Mesenchymal stem cell (in vitro differentiated cells and primary cell): ENCODE measurements at regions not wholly inside any gene's neighbourhood (a gene's known extent, or its start where the extent isn't known, plus 50 kb on each side); places are given as distances from the start of the nearest gene placed in this dataset.
"Not testable (repeated sequence)": the region's sequence is repeated elsewhere in the genome, so short reads cannot be mapped to it uniquely, and the experiment has no call there.

Source experiments
- DNase-seq: peaks from one replicate; pipeline ENCODE4 v3.0.0-alpha.2; 2013
- H2AFZ ChIP-seq: one replicate; pipeline ENCODE4 v1.6.1; 2013; ENCODE audit warnings: low read depth, mild to moderate bottlenecking, control low read depth, inconsistent platforms, low read length, moderate library complexity
- H2AK5ac ChIP-seq: 2 replicates; pipeline ENCODE4 v1.6.1; 2013; ENCODE audit warnings: low read length, moderate library complexity, mild to moderate bottlenecking, inconsistent platforms; ENCODE audit not compliant: severe bottlenecking
- H2BK120ac ChIP-seq: one replicate; pipeline ENCODE4 v1.6.1; 2013; ENCODE audit warnings: low read depth, mild to moderate bottlenecking, inconsistent platforms, low read length, moderate library complexity
- H2BK12ac ChIP-seq, 2 experiments: one replicate each; pipeline ENCODE4 v1.6.1; 2013; ENCODE audit warnings: inconsistent platforms in 2 of 2, low read length in 2 of 2, mild to moderate bottlenecking in 2 of 2, moderate library complexity in 2 of 2, control low read depth in 1 of 2
- H2BK15ac ChIP-seq: one replicate; pipeline ENCODE4 v1.6.1; 2013; ENCODE audit warnings: mild to moderate bottlenecking, low read depth, inconsistent platforms; ENCODE audit not compliant: poor library complexity, severe bottlenecking
- H2BK5ac ChIP-seq: 2 replicates; pipeline ENCODE4 v1.6.1; 2013; ENCODE audit warnings: low read depth, mild to moderate bottlenecking, low read length, control low read depth, inconsistent platforms; ENCODE audit not compliant: poor library complexity, severe bottlenecking
- H3K14ac ChIP-seq, 2 experiments: one replicate each; pipeline ENCODE4 v1.6.1; 2013; ENCODE audit warnings: inconsistent platforms in 2 of 2, low read length in 2 of 2, control low read depth in 1 of 2, mild to moderate bottlenecking in 1 of 2, moderate library complexity in 1 of 2
- H3K18ac ChIP-seq, 2 experiments: one replicate each; pipeline ENCODE4 v1.6.1; 2013; ENCODE audit warnings: inconsistent platforms in 2 of 2, low read length in 2 of 2, control low read depth in 1 of 2, low read depth in 1 of 2, mild to moderate bottlenecking in 1 of 2
- H3K23ac ChIP-seq, 2 experiments: one replicate each; pipeline ENCODE4 v1.6.1; 2013; ENCODE audit warnings: inconsistent platforms in 2 of 2, low read length in 2 of 2, mild to moderate bottlenecking in 2 of 2, moderate library complexity in 2 of 2, control low read depth in 1 of 2
- H3K27ac ChIP-seq: 2 replicates; pipeline ENCODE4 v1.5.1; 2013; ENCODE audit warnings: mild to moderate bottlenecking, moderate library complexity, low read length, control low read depth, inconsistent platforms; ENCODE audit not compliant: poor library complexity, severe bottlenecking
- H3K27me3 ChIP-seq, 2 experiments: 2 replicates each; pipeline versions ENCODE4 v1.6.1 to v1.7.0; 2013; ENCODE audit warnings: low read length in 2 of 2, mild to moderate bottlenecking in 2 of 2, moderate library complexity in 2 of 2, control low read depth in 1 of 2, inconsistent platforms in 1 of 2; ENCODE audit not compliant: control insufficient read depth in 1 of 2, insufficient read depth in 1 of 2
- H3K36me3 ChIP-seq, 2 experiments: 2 replicates each; pipeline versions ENCODE4 v1.6.1 to v1.7.0; 2013; ENCODE audit warnings: low read length in 2 of 2, control low read depth in 1 of 2, inconsistent platforms in 1 of 2, low read depth in 1 of 2, mild to moderate bottlenecking in 1 of 2; ENCODE audit not compliant: insufficient read depth in 2 of 2, control insufficient read depth in 1 of 2
- H3K4ac ChIP-seq, 2 experiments: one replicate each; pipeline ENCODE4 v1.6.1; 2013; ENCODE audit warnings: inconsistent platforms in 2 of 2, low read length in 2 of 2, mild to moderate bottlenecking in 2 of 2, moderate library complexity in 2 of 2, control low read depth in 1 of 2, low read depth in 1 of 2
- H3K4me1 ChIP-seq: 2 replicates; pipeline ENCODE4 v1.6.1; 2013; ENCODE audit warnings: low read depth, low read length, control low read depth; ENCODE audit not compliant: control insufficient read depth, insufficient read depth
- H3K4me2 ChIP-seq: 2 replicates; pipeline ENCODE4 v1.6.1; 2013; ENCODE audit warnings: low read length, mild to moderate bottlenecking, inconsistent platforms; ENCODE audit not compliant: poor library complexity, severe bottlenecking
- H3K4me3 ChIP-seq, 2 experiments: 2 replicates each; pipeline versions ENCODE4 v1.5.1 to v1.7.0; 2013; ENCODE audit warnings: low read length in 2 of 2, mild to moderate bottlenecking in 2 of 2, control low read depth in 1 of 2, low read depth in 1 of 2; ENCODE audit not compliant: insufficient read depth in 1 of 2
- H3K79me1 ChIP-seq: replicated peaks from 2 replicates; pipeline ENCODE4 v1.6.1; 2013; ENCODE audit warnings: mild to moderate bottlenecking, control low read depth, low read length, inconsistent platforms; ENCODE audit not compliant: poor library complexity, severe bottlenecking
- H3K9ac ChIP-seq: 2 replicates; pipeline ENCODE4 v1.7.0; 2013; ENCODE audit warnings: mild to moderate bottlenecking, low read length, moderate library complexity
- H3K9me3 ChIP-seq: 2 replicates; pipeline ENCODE4 v1.7.0; 2013; ENCODE audit warnings: mild to moderate bottlenecking, low read length; ENCODE audit not compliant: control insufficient read depth
- H4K8ac ChIP-seq: one replicate; pipeline ENCODE4 v1.6.1; 2013; ENCODE audit warnings: inconsistent platforms, mild to moderate bottlenecking, low read length, moderate library complexity
- H4K91ac ChIP-seq: one replicate; pipeline ENCODE4 v1.6.1; 2013; ENCODE audit warnings: mild to moderate bottlenecking, low read length, inconsistent platforms
- WGBS: methylation state at CpG from one replicate; pipeline ENCODE4 v1.1.7; 2013; ENCODE audit warnings: mixed read lengths; 5-methylcytosine and 5-hydroxymethylcytosine counted together

DNA sequence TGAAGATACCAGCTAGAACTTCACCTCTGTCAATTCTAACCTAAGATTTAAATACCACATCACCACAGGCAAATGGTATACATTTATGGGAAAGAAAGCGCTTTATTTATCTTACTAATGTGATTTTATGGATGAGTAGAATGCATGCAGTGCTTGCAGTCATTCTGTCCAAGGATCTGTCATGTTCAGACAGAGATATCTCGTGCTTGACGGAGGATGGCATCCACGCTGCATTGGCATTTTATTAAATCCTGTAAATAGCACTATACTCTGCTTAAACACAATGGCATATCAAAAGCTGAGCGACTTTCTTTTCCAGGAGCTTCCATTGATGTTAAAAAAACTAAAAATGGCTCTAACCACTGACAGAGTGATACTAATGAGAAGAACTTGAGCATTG lies 133.7 kb upstream of the CAV2 start:
- Histone ChIP-seq H3K79me1 (no peaks in the 10 kb centered on the region), H3K4me2 (no peak overlapping the region), H3K4ac (no peak overlapping the region), H3K18ac (no peak overlapping the region), H3K27me3 (no peaks in the 10 kb centered on the region), H2BK15ac (no peak overlapping the region), H3K4me1 (no peaks in the 10 kb centered on the region), H3K27ac (no peak overlapping the region), H2BK120ac (no peak overlapping the region), H3K9ac (no peak overlapping the region), H3K14ac (no peak overlapping the region), H4K91ac (no peak overlapping the region), H2AFZ (no peak overlapping the region), H2BK5ac (no peak overlapping the region), H3K9me3 (no peaks in the 10 kb centered on the region), H2AK5ac (no peak overlapping the region), H2BK12ac (no peak overlapping the region), H4K8ac (no peak overlapping the region), H3K36me3 (no peaks in the 10 kb centered on the region), H3K4me3 (no peak overlapping the region), H3K23ac (no peak overlapping the region)
- WGBS: 97% methylated on average over 5 of the region's 5 CpGs
- no peak for DNase-seq

DNA sequence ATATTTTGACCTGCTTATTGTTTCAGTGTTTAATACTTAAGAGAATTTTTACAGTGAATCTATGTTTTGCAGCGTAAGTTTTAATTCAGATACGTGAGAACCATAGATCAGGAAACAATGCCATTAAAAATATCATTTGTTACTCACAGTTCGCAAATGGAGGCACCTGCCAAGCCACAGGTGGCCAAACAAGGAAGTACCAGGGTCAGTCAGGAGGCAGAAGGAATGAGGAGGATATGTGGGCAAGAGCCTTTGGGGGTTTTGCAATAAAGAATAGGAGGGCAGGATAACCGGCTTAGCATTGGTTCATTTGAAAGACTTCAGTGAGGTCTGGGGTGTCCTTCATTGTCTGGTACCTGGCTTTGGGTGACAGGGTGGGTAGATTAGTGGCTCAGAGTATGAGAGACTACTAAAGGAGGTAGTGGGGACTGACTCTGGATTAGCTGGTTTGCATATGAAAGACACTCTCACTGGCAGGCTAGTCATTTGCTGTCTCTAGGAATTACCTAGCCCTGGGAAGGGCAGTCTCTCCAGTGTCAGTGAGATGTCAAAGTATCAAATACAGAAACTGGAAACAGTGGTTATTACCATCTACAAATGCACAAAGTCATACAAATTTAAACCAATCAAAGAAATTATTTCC lies 132.2 kb upstream of the CAV2 start:
- Histone ChIP-seq H3K14ac (no peak overlapping the region), H3K9me3 (no peaks in the 10 kb centered on the region), H2BK12ac (no peak overlapping the region), H4K8ac (no peak overlapping the region), H2AK5ac (no peak overlapping the region), H3K27ac (no peak overlapping the region), H3K9ac (no peak overlapping the region), H2BK15ac (no peak overlapping the region), H3K27me3 (no peaks in the 10 kb centered on the region), H3K4me1 (no peaks in the 10 kb centered on the region), H4K91ac (no peak overlapping the region), H2BK120ac (no peak overlapping the region), H3K4me3 (no peak overlapping the region), H3K36me3 (no peaks in the 10 kb centered on the region), H3K4me2 (no peak overlapping the region), H2AFZ (no peak overlapping the region), H2BK5ac (no peak overlapping the region), H3K18ac (no peak overlapping the region), H3K79me1 (no peaks in the 10 kb centered on the region), H3K4ac (no peak overlapping the region), H3K23ac (no peak overlapping the region)
- WGBS: 88% methylated on average over 4 of the region's 4 CpGs
- DNase-seq: no peak

DNA sequence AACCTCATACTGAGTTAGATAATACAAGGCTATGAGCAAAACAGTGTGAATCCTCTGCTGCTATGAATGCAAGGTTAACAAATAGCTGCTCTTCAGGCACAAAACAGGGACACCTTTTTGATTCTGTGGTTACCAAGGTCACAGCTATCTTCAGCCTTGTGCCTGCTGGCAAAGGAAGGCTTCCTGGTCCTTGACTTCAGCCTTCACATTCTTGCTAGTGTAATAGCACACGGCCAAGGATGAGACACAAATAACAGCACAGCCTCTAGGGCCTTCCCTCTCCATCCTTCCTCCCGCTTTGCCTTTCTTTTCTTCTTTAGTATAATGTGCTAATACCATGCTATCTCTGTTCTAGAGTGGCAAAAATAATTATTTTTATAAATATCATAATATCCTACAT lies 130.6 kb upstream of the CAV2 start:
- no peak overlapping the region for H4K91ac ChIP-seq

DNA sequence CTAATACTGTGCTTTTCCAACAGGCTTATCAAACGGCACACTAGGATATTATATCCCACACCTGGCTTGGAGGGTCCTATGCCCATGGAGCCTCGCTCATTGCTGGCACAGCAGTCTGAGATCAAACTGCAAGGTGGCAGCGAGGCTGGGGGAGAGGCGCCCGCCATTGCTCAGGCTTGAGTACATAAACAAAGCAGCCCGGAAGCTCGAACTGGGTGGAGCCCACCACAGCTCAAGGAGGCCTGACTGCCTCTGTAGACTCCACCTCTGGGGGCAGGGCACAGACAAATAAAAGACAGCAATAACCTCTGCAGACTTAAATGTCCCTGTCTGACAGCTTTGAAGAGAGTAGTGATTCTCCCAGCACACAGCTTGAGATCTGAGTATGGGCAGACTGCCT lies 128.0 kb upstream of the CAV2 start:
- not testable (repeated sequence) for H2BK12ac ChIP-seq, H3K18ac ChIP-seq, H3K36me3 ChIP-seq, H3K4me2 ChIP-seq, H3K4ac ChIP-seq, H3K14ac ChIP-seq, H2AFZ ChIP-seq, H2BK5ac ChIP-seq, H4K8ac ChIP-seq, H3K23ac ChIP-seq, H2BK15ac ChIP-seq, H4K91ac ChIP-seq, DNase-seq, H3K9me3 ChIP-seq, H3K79me1 ChIP-seq, H3K27me3 ChIP-seq, H3K9ac ChIP-seq, H3K4me1 ChIP-seq, H3K27ac ChIP-seq, H2BK120ac ChIP-seq, H2AK5ac ChIP-seq, H3K4me3 ChIP-seq
- 95% methylated on average over 7 of the region's 7 CpGs for WGBS

More for the DNA sequence above, 130.6 kb upstream of the CAV2 start:
- Histone ChIP-seq H3K27ac (no peak overlapping the region), H3K4ac (no peak overlapping the region), H3K9me3 (no peaks in the 10 kb centered on the region), H3K4me1 (no peaks in the 10 kb centered on the region), H3K4me2 (no peak overlapping the region), H3K9ac (no peak overlapping the region), H3K23ac (no peak overlapping the region), H2AFZ (no peak overlapping the region), H3K18ac (no peak overlapping the region), H2BK120ac (no peak overlapping the region), H4K8ac (no peak overlapping the region), H2BK5ac (no peak overlapping the region), H3K79me1 (no peaks in the 10 kb centered on the region), H2BK12ac (no peak overlapping the region), H3K14ac (no peak overlapping the region), H3K4me3 (no peak overlapping the region), H2BK15ac (no peak overlapping the region), H3K27me3 (no peaks in the 10 kb centered on the region), H2AK5ac (no peak overlapping the region), H3K36me3 (no peaks in the 10 kb centered on the region)
- no peak for DNase-seq
- WGBS: 100% methylated on average over 1 of the region's 2 CpGs
